Right lobe of liver (tissue), 6 donors: ENCODE measurements at regions not wholly inside any gene's neighbourhood (a gene's known extent, or its start where the extent isn't known, plus 50 kb on each side); places are given as distances from the start of the nearest gene placed in this dataset.

Experiments used
- ATAC-seq, 4 donors: fragments of 200-7000 bp; cut with Tn5 transposase; one replicate each; pipeline ENCODE4 v1.9.1; 2020; ENCODE audit warnings: mild to moderate bottlenecking in 4 of 4, moderate library complexity in 4 of 4
- DNase-seq, 3 donors: peaks; one replicate each; pipeline ENCODE4 v3.0.0-alpha.2; 2020
- H3K27ac ChIP-seq, 3 donors: fragments of 200-600 bp; one replicate each; pipeline ENCODE4 v1.8.0; 2022
- H3K27me3 ChIP-seq, 2 donors: fragments of 200-600 bp; one replicate each; pipeline ENCODE4 v1.8.0; 2022
- H3K36me3 ChIP-seq, 4 donors: fragments of 200-600 bp; sonication (generic) in 1 of 4; one replicate each; pipeline versions ENCODE4 v1.5.1 to v1.8.0; 2017 to 2022; ENCODE audit warnings: control low read depth in 1 of 4
- H3K4me1 ChIP-seq, 4 donors: fragments of 200-600 bp; sonication (generic) in 1 of 4; one replicate each; pipeline versions ENCODE4 v1.5.1 to v1.8.0; 2017 to 2022; ENCODE audit warnings: control low read depth in 1 of 4
- H3K4me3 ChIP-seq, 3 donors: fragments of 200-600 bp; one replicate each; pipeline ENCODE4 v1.8.0; 2022
- H3K9me3 ChIP-seq, 4 donors: fragments of 200-600 bp; sonication (generic) in 1 of 4; one replicate each; pipeline versions ENCODE4 v1.5.1 to v1.8.0; 2017 to 2022; ENCODE audit warnings: control low read depth in 1 of 4
- CTCF ChIP-seq, 4 donors: fragments of 200-600 bp in 3 of 4; fragments of 450-650 bp in 1 of 4; IDR thresholded peaks; one replicate each; pipeline versions ENCODE4 v1.5.1 to v1.8.0; 2016 to 2022; ENCODE audit warnings: antibody characterized with exemption in 4 of 4, mild to moderate bottlenecking in 2 of 4
- POLR2A ChIP-seq: fragments of 450-650 bp; IDR thresholded peaks from one replicate; pipeline ENCODE4 v1.6.1; 2017; ENCODE audit warnings: antibody characterized with exemption, mild to moderate bottlenecking
- WGBS: methylation state at CpG from one replicate; pipeline ENCODE4 v1.1.6; 2018; ENCODE audit warnings: low coverage, low lambda C conversion rate; ENCODE audit not compliant: insufficient coverage; ENCODE audit errors: missing lambda C conversion rate; 5-methylcytosine and 5-hydroxymethylcytosine counted together
- intact Hi-C, 2 donors: fragments of 100-400 bp; cut with DNase I; formaldehyde crosslinking; loops; one replicate each; pipeline versions ENCODE4 v1.11.2 to v1.14.1; 2022
- donor health status: DM: no; HTN: yes; CAD: no.
- donor health status: DM: no; HTN: no; CAD: no.
- donor health status: DM: no; HTN: no; CAD: no.
- donor health status: DM: no; HTN: yes; CAD: no.
- donor health status: DM: no; HTN: yes; CAD: no.

- intact Hi-C loops: no loop called here
- TF ChIP-seq POLR2A: no peak
- TF ChIP-seq CTCF (IDR thresholded peaks at IDR 0.05): no peak
- H3K27me3 ChIP-seq: no peaks in the 10 kb centered on the region
- H3K27ac ChIP-seq: no peak overlapping the region
- no peak for ATAC-seq
- 53% methylated on average over 3 of the region's 3 CpGs for WGBS
- H3K4me3 ChIP-seq: no peak overlapping the region
- DNase-seq: no peak
- H3K36me3 ChIP-seq: no peaks in the 10 kb centered on the region
- H3K4me1 ChIP-seq: no peaks in the 10 kb centered on the region
- H3K9me3 ChIP-seq: no peaks in the 10 kb centered on the region
Observed at GRCh38 chr3:106756901-106757300, 620.3 kb upstream of the CCDC54 start.

- Histone ChIP-seq H3K9me3 (no peaks in the 10 kb centered on the region), H3K27me3 (no peaks in the 10 kb centered on the region), H3K36me3 (no peaks in the 10 kb centered on the region), H3K4me1 (no peaks in the 10 kb centered on the region), H3K4me3 (no peak overlapping the region), H3K27ac (no peak overlapping the region)
- WGBS: 51% methylated on average over 2 of the region's 2 CpGs
- intact Hi-C loops: no loop called here
- no peak for ATAC-seq
- no peak for TF ChIP-seq CTCF (IDR thresholded peaks at IDR 0.05)
- no peak for TF ChIP-seq POLR2A
- no peak for DNase-seq
Observed at GRCh38 chr3:106758459-106758858, 618.8 kb upstream of the CCDC54 start.

- no peaks in the 10 kb centered on the region for H3K36me3 ChIP-seq
- H3K4me3 ChIP-seq: no peak overlapping the region
- TF ChIP-seq POLR2A (no peak), CTCF (IDR thresholded peaks at IDR 0.05) (no peak)
- no peaks in the 10 kb centered on the region for H3K27me3 ChIP-seq
- intact Hi-C loops: no loop called here
- H3K4me1 ChIP-seq: no peaks in the 10 kb centered on the region
- 32% methylated on average over 1 of the region's 1 CpG for WGBS
- no peak for ATAC-seq
- no peak for DNase-seq
- H3K9me3 ChIP-seq: no peaks in the 10 kb centered on the region
- H3K27ac ChIP-seq: no peak overlapping the region
Observed at GRCh38 chr3:106759731-106760130, 617.5 kb upstream of the CCDC54 start.

GRCh38 chr3:106765342-106765741 lies 611.9 kb upstream of the CCDC54 start:
- TF ChIP-seq POLR2A (no peak), CTCF (IDR thresholded peaks at IDR 0.05) (no peak)
- 49% methylated on average over 6 of the region's 7 CpGs for WGBS
- ATAC-seq (no peak), DNase-seq (no peak)
- Histone ChIP-seq H3K4me3 (no peak overlapping the region), H3K4me1 (no peaks in the 10 kb centered on the region), H3K36me3 (no peaks in the 10 kb centered on the region), H3K27me3 (no peaks in the 10 kb centered on the region), H3K9me3 (no peaks in the 10 kb centered on the region), H3K27ac (no peak overlapping the region)
- intact Hi-C loops: no loop called here

GRCh38 chr3:106768941-106769480 lies 608.2 kb upstream of the CCDC54 start:
- H3K9me3 ChIP-seq: no peaks in the 10 kb centered on the region
- no peak overlapping the region for H3K4me3 ChIP-seq
- H3K4me1 ChIP-seq: no peaks in the 10 kb centered on the region
- H3K27me3 ChIP-seq: no peaks in the 10 kb centered on the region
- H3K36me3 ChIP-seq: no peaks in the 10 kb centered on the region
- intact Hi-C loops: no loop called here
- no peak for TF ChIP-seq POLR2A
- no peak for TF ChIP-seq CTCF (IDR thresholded peaks at IDR 0.05)
- no peak for DNase-seq
- no peak for ATAC-seq
- H3K27ac ChIP-seq: no peak overlapping the region
